Activated T-helper 17 cell treated with anti-CD3 and anti-CD28 coated beads, Interleukin-2, amount 50 U/mL, for 72 hours (primary cell): ENCODE measurements at regions not wholly inside any gene's neighbourhood (a gene's known extent, or its start where the extent isn't known, plus 50 kb on each side); places are given as distances from the start of the nearest gene placed in this dataset.

Experiments
- ATAC-seq: fragments of 150-1000 bp; cut with Tn5 transposase; replicated peaks from 2 replicates; pipeline ENCODE4 v1.10.0; 2021; ENCODE audit warnings: mild to moderate bottlenecking, moderate library complexity
- H3K27ac Mint-ChIP-seq: one replicate; pipeline ENCODE4 v1.8.0; 2022; ENCODE audit warnings: mixed read lengths
- H3K27me3 Mint-ChIP-seq: one replicate; pipeline ENCODE4 v1.8.0; 2022; ENCODE audit warnings: mixed read lengths
- H3K36me3 Mint-ChIP-seq: one replicate; pipeline ENCODE4 v1.8.0; 2022; ENCODE audit warnings: low read depth, mild to moderate bottlenecking, mixed read lengths
- H3K4me1 Mint-ChIP-seq: one replicate; pipeline ENCODE4 v1.8.0; 2022; ENCODE audit warnings: mixed read lengths
- H3K4me3 Mint-ChIP-seq: one replicate; pipeline ENCODE4 v1.8.0; 2022; ENCODE audit warnings: mild to moderate bottlenecking, mixed read lengths
- H3K9me3 Mint-ChIP-seq: one replicate; pipeline ENCODE4 v1.8.0; 2022; ENCODE audit warnings: mixed read lengths

DNA sequence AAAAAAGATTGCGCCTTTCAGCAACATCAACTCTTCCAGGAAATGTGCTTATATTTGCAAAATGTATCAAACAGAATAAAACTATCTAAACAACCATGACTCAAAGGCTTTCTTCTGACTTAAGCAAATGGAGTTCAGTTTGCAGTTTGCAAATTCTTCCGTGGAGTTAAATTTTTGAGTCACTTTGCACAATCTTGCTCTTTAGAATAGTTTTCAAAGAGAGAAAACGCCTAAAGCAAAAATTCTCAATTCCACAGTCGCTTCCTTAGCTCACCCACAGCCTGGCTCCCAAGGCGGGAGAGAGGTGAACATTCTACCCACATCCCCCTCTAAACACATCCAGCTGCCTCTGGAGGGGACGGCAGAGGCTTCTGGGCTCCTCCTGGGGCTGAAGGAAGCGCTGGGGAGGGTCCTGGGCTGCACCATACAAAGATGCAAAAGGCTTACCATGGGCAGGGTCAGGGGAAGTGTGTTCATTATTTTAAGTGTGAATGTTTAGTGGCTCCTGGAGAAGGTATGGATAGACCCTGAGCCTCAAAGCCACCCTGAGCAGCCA lies 1487.3 kb downstream of the TBC1D22A start:
- Mint-ChIP-seq H3K4me1 (no peaks in the 10 kb centered on the region), H3K36me3 (no peaks in the 10 kb centered on the region), H3K27ac (no peak overlapping the region), H3K27me3 (peaks cover 24% of the 10 kb centered on the region), H3K9me3 (no peaks in the 10 kb centered on the region), H3K4me3 (no peak overlapping the region)
- no peak for ATAC-seq

DNA sequence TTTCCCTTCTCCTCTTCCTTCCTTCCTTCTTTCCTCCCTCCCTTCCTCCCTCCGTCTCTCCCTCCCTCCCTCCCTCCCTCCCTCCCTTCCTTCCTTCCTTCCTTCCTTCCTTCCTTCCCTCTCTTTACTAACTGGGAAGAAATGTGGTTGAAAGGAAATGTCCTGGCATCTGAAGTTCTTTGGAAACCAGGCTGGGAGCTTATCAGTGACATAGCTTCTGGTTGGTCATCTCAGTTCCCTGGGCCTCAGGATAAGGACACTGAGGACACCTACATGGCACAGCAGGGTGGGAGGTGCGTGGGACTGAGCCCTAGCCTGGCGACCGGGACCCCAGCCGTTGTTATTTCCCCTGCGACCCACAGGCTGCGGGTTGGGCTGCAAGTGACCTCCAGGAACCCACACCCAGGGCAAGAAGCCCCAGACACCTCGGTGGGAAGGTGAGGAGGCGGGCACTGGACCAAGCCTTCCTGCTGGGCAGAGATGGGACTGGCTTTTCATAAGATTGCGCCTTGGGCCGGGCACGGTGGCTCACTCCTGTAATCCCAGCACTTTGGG lies 1486.5 kb downstream of the TBC1D22A start:
- no peaks in the 10 kb centered on the region for H3K4me1 Mint-ChIP-seq
- H3K27me3 Mint-ChIP-seq: peaks cover 22% of the 10 kb centered on the region
- no peaks in the 10 kb centered on the region for H3K36me3 Mint-ChIP-seq
- no peaks in the 10 kb centered on the region for H3K9me3 Mint-ChIP-seq
- H3K27ac Mint-ChIP-seq: no peak overlapping the region
- no peak overlapping the region for H3K4me3 Mint-ChIP-seq
- ATAC-seq: no peak

DNA sequence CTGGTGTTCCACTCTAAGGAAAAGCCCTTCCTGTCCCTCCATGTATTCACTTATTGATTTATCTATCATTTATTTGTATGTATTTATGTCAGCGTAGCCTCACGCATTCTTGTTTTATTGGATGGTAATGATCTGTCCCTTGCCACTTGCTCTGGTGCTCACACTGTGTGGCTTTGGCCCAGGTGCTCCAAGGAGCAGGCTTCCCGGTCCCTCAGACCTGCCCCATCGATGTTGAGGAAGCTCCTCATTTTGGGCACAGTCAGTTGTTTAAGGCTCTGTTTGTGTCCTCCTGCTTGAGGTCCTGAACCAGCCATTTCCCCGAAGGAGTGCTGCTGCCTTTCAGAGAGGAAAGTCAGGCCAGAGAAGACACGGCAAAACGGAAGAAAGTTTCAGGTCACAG lies 1485.4 kb downstream of the TBC1D22A start:
- Mint-ChIP-seq H3K4me3 (no peak overlapping the region), H3K9me3 (no peaks in the 10 kb centered on the region), H3K27me3 (peaks cover 17% of the 10 kb centered on the region), H3K36me3 (no peaks in the 10 kb centered on the region), H3K27ac (no peak overlapping the region), H3K4me1 (no peaks in the 10 kb centered on the region)
- no peak for ATAC-seq

DNA sequence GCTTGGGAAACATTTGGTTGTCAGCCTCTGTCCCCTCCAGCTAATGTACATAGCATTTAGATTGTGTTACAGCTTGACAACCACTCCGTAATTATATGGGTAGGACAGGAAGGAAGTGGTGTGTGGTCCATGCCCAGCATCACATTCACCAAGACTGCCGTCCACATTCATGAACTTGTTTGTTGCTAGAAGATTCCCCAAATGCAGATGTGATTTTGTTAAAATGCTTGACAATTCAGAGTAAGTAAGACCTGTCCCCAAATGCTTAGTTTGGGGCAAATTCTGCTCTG lies 1482.7 kb downstream of the TBC1D22A start:
- no peak overlapping the region for H3K4me3 Mint-ChIP-seq
- H3K9me3 Mint-ChIP-seq: no peaks in the 10 kb centered on the region
- no peaks in the 10 kb centered on the region for H3K36me3 Mint-ChIP-seq
- no peaks in the 10 kb centered on the region for H3K4me1 Mint-ChIP-seq
- H3K27ac Mint-ChIP-seq: no peak overlapping the region
- H3K27me3 Mint-ChIP-seq: peaks cover 14% of the 10 kb centered on the region
- ATAC-seq: no peak

DNA sequence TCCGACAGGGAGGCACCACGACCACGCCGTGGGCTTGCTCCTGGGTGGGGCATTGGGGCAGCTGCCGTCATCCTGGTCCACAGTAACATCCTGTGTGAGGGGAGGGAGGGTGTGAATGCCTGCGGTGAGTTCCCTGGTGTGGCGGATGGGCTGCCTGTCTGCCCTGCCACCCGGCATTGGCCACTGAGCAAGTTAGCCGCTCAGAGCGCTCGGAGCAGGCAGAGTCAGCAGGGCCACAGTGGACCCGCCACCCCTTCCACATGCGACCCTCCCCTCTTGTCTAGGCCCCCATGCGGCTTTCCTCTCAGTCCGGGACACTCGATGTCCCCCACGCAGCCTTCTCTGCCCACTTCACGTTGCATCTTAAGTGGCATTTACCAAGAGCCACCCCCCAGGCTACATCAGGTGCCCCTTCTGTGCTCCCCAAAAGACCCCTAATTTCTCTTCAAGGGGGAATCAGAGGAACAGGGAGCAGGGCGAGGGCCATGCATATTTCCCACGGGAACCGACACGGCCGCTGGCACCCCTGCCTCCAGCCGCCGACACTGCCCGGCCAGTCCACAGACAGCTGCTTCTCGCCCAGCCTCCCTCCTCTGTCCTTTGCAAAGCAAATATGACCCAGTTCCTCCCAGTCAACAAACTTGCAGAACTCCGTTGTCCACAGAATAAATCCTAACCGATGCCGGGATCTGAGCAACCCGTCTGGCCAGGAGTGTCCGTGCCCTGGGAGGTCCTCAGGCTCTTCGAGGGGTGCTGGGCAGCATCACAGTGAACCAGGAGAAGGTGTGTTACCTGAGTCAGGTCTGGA lies 1482.1 kb downstream of the TBC1D22A start:
- no peaks in the 10 kb centered on the region for H3K36me3 Mint-ChIP-seq
- no peak overlapping the region for H3K27ac Mint-ChIP-seq
- peaks cover 14% of the 10 kb centered on the region for H3K27me3 Mint-ChIP-seq
- no peaks in the 10 kb centered on the region for H3K4me1 Mint-ChIP-seq
- ATAC-seq: no peak
- no peaks in the 10 kb centered on the region for H3K9me3 Mint-ChIP-seq
- no peak overlapping the region for H3K4me3 Mint-ChIP-seq

GRCh38 chr22:48242461-48242864 lies 1480.0 kb downstream of the TBC1D22A start:
- Mint-ChIP-seq H3K27me3 (peaks cover 11% of the 10 kb centered on the region), H3K4me3 (no peak overlapping the region), H3K4me1 (no peaks in the 10 kb centered on the region), H3K27ac (no peak overlapping the region), H3K9me3 (no peaks in the 10 kb centered on the region), H3K36me3 (no peaks in the 10 kb centered on the region)
- ATAC-seq: no peak

DNA sequence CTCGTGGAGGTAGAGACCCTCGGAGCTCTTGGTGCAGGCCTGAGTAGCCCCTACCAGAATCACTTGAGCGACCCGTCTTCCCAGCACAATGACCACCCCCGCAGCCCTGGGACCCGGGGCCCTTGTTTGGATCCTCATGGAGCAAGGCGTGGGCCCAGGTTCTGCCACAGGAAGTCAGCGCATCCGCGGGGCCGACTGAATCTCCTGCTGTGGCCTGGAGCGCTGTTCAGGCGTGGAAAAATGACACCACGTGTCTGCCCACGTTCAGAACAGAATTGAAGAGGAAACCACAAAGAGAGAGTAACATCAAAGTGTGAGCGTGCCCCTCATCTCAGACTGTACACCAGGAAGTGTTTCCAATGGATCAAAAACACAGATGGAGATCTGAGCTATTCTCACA lies 1479.2 kb downstream of the TBC1D22A start:
- Mint-ChIP-seq H3K4me1 (no peaks in the 10 kb centered on the region), H3K27ac (no peak overlapping the region), H3K27me3 (peaks cover 10% of the 10 kb centered on the region), H3K4me3 (no peak overlapping the region), H3K9me3 (no peaks in the 10 kb centered on the region), H3K36me3 (no peaks in the 10 kb centered on the region)
- no peak for ATAC-seq

GRCh38 chr22:48240935-48241230 lies 1478.4 kb downstream of the TBC1D22A start:
- no peak for ATAC-seq
- no peaks in the 10 kb centered on the region for H3K36me3 Mint-ChIP-seq
- H3K27ac Mint-ChIP-seq: no peak overlapping the region
- H3K9me3 Mint-ChIP-seq: no peaks in the 10 kb centered on the region
- no peaks in the 10 kb centered on the region for H3K4me1 Mint-ChIP-seq
- H3K4me3 Mint-ChIP-seq: no peak overlapping the region
- peaks cover 5% of the 10 kb centered on the region for H3K27me3 Mint-ChIP-seq

GRCh38 chr22:48240148-48240934 lies 1477.9 kb downstream of the TBC1D22A start:
- Mint-ChIP-seq H3K36me3 (no peaks in the 10 kb centered on the region), H3K27ac (no peak overlapping the region), H3K27me3 (peaks cover 5% of the 10 kb centered on the region), H3K9me3 (no peaks in the 10 kb centered on the region), H3K4me1 (no peaks in the 10 kb centered on the region), H3K4me3 (no peak overlapping the region)
- no peak for ATAC-seq

DNA sequence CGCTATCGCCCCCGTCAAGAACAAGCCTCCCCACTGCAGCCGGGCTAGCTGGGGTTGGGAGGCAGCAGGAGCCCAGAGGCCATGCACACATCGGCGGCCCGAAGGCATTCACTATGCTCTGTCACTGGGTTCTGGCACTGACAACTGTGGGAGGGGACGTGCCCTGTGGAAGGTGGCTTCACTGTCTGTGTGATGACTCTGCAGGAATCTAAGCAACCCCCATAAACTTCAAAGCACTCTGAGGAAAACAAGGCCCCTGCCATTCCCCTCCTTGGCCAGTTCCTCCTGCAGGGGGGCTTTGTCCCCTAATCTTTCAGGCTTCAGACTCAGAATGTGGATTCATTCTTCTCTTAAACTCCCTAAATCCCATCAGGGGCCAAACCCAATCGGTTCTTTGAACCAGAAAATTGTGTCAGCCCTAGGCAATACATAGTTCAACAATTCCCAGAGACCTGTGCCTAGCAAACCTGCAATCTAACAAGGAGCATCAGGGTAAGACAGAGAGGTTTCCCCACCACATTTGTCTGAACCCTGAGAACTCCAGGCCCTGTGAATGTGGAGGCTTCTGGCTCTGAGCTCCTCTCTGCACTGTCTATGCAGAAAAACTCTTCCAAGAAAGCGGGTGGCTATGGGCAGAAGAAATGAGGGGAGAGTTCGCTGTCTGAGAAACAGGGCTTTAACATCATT lies 1477.2 kb downstream of the TBC1D22A start:
- peaks cover 5% of the 10 kb centered on the region for H3K27me3 Mint-ChIP-seq
- no peaks in the 10 kb centered on the region for H3K36me3 Mint-ChIP-seq
- H3K9me3 Mint-ChIP-seq: no peaks in the 10 kb centered on the region
- H3K4me3 Mint-ChIP-seq: no peak overlapping the region
- H3K27ac Mint-ChIP-seq: no peak overlapping the region
- ATAC-seq: no peak
- no peaks in the 10 kb centered on the region for H3K4me1 Mint-ChIP-seq

- Mint-ChIP-seq H3K27me3 (peaks cover 5% of the 10 kb centered on the region), H3K27ac (no peak overlapping the region), H3K36me3 (no peaks in the 10 kb centered on the region), H3K9me3 (peaks cover 1% of the 10 kb centered on the region), H3K4me3 (no peak overlapping the region), H3K4me1 (no peaks in the 10 kb centered on the region)
- ATAC-seq: no peak
These were observed 1476.5 kb downstream of the TBC1D22A start for GRCh38 chr22:48238966-48239365.

DNA sequence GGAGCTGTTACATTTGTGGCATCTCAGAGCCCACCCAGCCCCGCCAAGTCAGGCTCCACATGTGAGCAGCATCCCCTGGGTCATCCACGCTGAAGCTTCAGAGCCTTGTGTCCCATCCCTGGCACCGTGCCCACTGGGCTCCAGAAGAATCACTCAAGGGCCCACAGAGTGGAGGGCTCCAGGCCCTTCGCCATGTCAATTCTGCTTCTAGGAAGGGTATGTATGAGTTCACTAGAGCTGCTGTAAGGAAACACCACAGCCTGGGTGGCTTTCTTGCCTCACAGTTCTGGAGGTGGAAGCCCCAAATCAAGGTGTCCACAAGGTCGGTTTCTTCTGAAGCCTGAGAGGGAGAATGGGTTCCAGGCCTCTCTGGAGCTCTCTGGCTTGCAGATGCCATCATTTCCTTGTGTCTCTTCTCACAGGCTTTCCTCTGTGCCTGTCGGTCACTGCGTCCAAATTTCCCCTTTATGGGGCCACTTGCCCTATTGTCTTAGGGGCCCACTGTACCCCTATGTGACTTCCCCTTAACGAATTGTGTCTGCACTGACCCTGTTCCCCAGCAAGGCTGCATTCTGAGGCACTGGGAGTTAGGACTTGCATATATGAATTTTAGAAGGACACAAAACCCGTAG lies 1476.0 kb downstream of the TBC1D22A start:
- Mint-ChIP-seq H3K27me3 (peaks cover 5% of the 10 kb centered on the region), H3K27ac (no peak overlapping the region), H3K9me3 (peaks cover 6% of the 10 kb centered on the region), H3K4me3 (no peak overlapping the region), H3K36me3 (no peaks in the 10 kb centered on the region), H3K4me1 (no peaks in the 10 kb centered on the region)
- no peak for ATAC-seq

DNA sequence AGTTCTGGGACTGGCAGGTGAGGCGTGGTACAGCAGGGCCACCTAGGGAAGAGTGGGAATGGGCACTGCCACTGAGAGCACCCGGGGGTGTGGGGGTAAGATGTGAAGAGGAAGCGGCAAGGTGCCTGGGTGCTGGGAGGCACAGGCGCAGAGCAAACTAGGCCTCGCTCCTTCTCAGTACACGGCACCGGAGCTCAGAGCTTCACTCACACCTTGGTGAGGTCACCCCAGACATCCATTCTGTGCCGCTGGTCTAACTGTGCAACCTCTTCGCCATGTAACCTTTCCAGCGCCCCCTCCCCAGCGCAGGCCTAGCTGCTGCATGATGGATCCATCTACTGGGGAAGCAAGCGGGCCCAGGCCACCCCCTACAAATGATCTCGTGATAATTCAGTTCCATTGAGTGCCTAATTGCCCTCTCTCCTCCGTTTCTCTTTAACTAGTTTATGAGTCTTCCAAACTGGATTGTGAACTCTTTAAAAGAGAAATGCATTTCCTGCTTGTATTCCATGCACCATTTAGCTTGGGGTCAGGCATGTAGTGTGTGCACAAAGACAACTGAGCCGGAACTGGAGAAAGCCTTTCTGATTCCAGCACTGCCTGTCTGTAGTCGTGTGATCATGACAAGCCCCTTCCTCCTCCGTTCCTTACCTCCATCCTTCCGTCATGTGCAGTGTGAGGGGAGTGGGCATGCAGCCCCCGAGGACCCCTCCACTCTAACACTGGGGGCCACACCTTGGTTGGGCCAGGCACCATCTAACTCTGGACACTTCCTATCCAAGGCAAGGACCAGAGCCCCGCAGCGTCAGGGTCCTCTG lies 1475.2 kb downstream of the TBC1D22A start:
- ATAC-seq: no peak

More for the DNA sequence above, 1475.2 kb downstream of the TBC1D22A start:
- Mint-ChIP-seq H3K4me1 (no peaks in the 10 kb centered on the region), H3K9me3 (peaks cover 7% of the 10 kb centered on the region), H3K27ac (no peak overlapping the region), H3K4me3 (no peak overlapping the region), H3K36me3 (no peaks in the 10 kb centered on the region), H3K27me3 (peaks cover 5% of the 10 kb centered on the region)
